GM12872 (cell line): ENCODE measurements at regions not wholly inside any gene's neighbourhood (a gene's known extent, or its start where the extent isn't known, plus 50 kb on each side); places are given as distances from the start of the nearest gene placed in this dataset.

Experiments
- CTCF ChIP-seq: IDR thresholded peaks from 3 replicates; pipeline ENCODE4 v1.5.1; 2011; ENCODE audit warnings: low read depth, mild to moderate bottlenecking, low read length, moderate library complexity; ENCODE audit not compliant: insufficient read depth

DNA sequence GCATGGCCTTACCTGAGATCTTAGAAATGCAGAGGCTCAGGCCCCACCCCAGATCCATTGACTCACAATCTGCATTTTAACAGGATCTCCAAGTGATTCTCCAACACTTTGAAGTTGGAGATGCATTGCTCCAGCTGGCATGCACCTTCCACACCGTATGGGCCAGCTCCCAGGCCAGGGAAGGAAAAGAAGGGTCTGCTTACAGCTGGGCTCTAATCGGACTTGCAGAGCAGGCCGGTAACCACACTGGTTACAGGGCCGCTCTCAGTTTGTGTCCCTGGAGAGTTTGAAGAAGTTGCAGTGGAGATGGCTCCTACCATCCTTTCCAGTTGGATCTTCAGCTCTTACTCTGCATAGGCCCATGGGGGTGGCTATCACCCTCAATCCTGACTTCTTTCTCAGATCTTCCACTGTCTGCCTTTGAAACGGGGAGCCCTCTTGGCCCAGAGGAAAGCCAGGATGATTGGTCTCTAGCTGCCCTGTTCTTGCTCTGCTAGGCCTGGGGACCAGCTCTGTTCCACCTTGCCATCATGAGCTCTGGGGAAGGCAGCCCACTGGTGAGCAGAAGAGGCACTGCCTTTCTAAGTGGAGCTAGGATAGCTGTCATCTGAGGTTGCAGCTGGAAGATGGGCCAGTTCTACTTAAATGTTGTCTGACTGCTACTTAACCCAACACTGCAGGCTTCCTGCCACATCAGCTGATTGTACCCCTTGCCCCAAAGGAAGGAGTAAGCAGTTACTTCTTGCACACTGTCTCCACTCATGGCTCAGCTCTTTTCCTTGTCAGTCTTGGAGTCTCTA is 105.6 kb upstream of the NAV2 start:
- no peak for TF ChIP-seq CTCF

DNA sequence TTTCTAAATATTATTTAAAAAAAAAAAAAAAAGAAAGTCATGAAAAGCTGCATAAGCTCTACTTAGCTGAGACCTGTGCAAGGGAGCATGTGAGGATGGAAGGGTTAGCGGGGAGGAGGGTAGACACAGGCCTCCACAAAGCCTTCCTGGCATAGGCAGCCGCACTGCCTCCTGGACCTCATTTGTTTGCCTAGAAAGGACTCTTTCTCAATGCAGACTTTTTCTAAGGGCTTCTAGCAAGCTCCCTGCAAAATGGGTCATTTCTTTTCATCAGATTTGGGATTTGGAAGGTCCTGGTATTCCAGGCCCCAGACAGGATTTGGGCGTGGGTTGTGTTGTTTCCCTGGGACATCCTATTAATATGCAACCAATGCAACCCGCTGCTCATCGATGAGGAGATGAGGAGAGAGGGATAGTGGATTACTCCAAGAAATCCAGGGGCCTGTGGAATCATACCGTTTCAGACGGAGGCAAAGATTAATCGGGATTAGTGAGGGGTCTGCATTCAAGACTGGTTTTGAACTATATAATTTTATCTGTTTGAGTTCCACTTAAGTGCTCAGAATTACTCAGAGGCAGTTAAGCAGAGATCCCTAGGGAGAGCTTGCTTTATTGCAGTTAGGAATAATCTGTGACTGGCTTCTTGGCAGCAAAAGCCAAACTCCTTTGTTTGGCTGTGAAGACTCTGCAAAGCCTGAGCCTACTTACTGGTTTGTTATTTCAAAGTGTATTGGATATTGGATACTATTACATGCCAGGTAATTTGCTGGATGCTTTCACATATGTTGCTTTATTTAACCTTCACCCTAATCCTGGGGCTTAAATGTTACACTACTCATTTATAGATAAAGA is 106.9 kb upstream of the NAV2 start:
- TF ChIP-seq CTCF: no peak

GRCh38 chr11:19604679-19605375 is 107.8 kb upstream of the NAV2 start:
- TF ChIP-seq CTCF: no peak

DNA sequence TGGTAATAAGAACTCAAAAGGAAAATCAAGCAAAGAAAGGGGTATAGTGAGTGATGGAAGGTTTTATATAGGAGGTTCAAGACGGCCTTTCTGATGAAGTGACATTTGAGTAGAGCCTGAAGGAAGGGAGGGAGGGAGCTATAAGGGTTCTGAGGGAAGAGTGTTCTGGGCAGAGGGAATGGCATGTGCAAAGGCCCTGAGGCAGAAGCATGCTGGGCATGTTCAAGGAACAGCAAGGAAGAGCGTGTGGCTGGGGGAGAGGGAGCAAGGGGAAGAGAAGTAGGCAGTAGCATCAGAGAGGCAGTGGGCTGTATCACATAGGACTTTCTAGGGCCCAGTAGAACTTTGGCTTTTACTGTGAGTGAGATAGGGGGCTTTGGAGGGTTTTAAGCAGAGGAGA is 108.9 kb upstream of the NAV2 start:
- no peak for TF ChIP-seq CTCF

DNA sequence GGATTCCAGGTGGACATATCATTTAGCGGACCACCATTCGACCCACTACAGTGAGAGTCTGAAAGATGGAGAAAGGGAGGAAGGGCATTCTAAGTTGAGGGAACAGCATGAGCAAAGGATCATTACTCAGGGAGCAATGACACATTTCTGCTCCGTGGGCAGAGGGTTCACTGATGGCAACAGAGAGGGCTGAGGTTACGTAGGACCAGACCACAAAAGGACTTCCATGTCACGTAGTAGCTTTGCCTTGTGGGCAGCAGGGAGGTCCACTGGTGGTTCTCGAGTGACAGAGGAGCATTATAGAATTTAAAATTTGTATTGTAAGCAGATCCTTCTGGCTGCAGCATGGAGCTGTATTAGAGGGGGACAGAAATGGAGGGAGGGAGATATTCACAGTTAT is 109.7 kb upstream of the NAV2 start:
- TF ChIP-seq CTCF: no peak

DNA sequence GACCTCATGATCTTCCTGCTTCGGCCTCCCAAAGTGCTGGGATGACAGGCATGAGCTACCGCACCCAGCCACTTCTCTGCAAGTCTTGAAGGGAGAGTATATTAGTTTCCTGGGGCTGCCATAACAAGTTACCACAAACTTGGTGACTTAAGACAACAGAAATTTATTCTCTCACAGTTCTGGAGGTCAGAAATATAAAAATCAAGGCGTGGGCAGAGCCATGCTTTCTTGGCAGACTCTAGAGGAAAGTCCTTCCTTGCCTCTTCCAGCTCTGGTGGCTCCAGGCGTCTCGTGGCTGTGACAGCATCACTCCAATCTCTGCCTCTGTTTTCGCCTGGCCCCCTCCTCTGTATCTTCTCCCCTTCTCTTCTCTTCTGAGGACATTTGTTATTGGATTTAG is 110.2 kb upstream of the NAV2 start:
- no peak for TF ChIP-seq CTCF

DNA sequence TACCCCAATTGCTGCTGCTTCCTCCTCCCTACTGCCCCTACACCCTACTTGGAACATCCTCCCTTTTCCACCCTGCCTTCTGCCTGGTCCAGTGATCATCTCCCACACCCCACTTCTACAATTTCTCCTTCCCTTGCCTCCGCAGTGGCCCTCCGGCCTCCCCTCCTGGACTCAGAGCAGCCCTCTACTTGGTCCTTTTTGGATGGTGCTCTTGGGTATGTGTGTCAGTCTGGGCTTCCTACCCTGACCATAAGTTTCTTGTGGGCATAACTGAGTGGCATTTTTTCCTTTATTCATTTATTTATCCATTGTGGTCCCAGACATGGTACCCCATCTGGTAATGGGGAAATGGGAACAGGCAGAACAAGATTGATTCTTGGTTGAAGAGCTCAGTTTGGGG is 111.4 kb upstream of the NAV2 start:
- TF ChIP-seq CTCF: no peak
